Nephron progenitor cell (in vitro differentiated cells): ENCODE measurements at regions not wholly inside any gene's neighbourhood (a gene's known extent, or its start where the extent isn't known, plus 50 kb on each side); places are given as distances from the start of the nearest gene placed in this dataset.
"Not testable (repeated sequence)": the region's sequence is repeated elsewhere in the genome, so short reads cannot be mapped to it uniquely, and the experiment has no call there.

Experiments used
- DNase-seq: peaks from one replicate; pipeline ENCODE4 v3.0.0; 2021
- H3K27ac Mint-ChIP-seq: 2 replicates; pipeline ENCODE4 v1.8.0; 2021; ENCODE audit warnings: mild to moderate bottlenecking, moderate library complexity, mixed read lengths
- H3K27me3 Mint-ChIP-seq: 2 replicates; pipeline ENCODE4 v1.8.0; 2021; ENCODE audit warnings: mild to moderate bottlenecking, low read depth, mixed read lengths; ENCODE audit not compliant: poor library complexity
- H3K36me3 Mint-ChIP-seq: 2 replicates; pipeline ENCODE4 v1.8.0; 2021; ENCODE audit warnings: low read depth, mixed read lengths
- H3K4me1 Mint-ChIP-seq: 2 replicates; pipeline ENCODE4 v1.8.0; 2021; ENCODE audit warnings: mixed read lengths
- H3K4me3 Mint-ChIP-seq: 2 replicates; pipeline ENCODE4 v1.8.0; 2021; ENCODE audit warnings: mild to moderate bottlenecking, moderate library complexity, mixed read lengths
- H3K9me3 Mint-ChIP-seq: 2 replicates; pipeline ENCODE4 v1.8.0; 2021; ENCODE audit warnings: mild to moderate bottlenecking, moderate library complexity, mixed read lengths
- CTCF ChIP-seq: fragments of 200-600 bp; sonication (generic); IDR thresholded peaks from 2 replicates; pipeline ENCODE4 v1.5.0; 2021; ENCODE audit warnings: antibody characterized with exemption

DNA sequence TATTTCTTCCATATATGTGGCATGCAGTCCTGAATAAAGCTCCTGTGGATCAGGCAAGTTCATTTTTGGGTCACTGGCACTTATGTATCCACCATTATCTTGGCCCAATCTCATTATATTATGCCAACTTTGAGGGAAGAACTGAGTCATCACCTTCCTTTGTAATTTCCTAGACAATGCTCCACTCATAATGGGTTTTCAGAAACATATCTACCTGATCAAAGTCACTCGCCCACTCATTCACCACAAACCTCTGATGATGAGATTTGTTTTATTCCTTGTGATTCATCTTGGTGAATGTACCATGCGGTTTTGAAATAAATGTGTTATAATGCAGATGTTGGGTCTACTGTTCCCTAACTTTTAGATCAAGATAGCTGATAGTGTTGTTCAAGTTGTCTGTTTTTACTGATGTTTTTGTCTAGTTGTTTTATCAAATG lies 525.8 kb downstream of the KIF20B start:
- Mint-ChIP-seq H3K4me3 (no peak overlapping the region), H3K9me3 (peaks cover 24% of the 10 kb centered on the region)

DNA sequence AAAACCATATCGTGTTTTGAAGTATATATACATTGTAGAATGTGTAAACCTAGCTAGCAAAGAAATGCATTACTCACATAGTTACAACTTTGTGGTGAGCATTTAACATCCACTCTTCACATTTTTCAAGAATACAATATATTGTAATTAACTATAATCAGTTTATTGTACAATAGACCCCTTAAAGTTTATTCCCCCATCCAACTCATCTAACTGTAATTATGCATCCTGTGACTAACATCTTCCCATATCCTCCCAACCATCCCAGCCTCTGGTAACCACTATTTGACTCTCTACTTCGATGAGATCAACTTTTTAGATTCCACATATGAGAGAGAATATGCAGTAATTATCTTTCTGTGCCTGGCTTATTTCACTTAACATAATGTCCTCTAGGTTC lies 526.4 kb downstream of the KIF20B start:
- H3K9me3 Mint-ChIP-seq, result peaks cover 26% of the 10 kb centered on the region
- H3K27ac Mint-ChIP-seq, result no peak overlapping the region

More for the DNA sequence above, 525.8 kb downstream of the KIF20B start:
- Mint-ChIP-seq H3K36me3 (peaks cover 9% of the 10 kb centered on the region), H3K27me3 (peaks cover 4% of the 10 kb centered on the region), H3K4me1 (no peaks in the 10 kb centered on the region), H3K27ac (no peak overlapping the region)
- no peak for DNase-seq
- TF ChIP-seq CTCF, result no peak

DNA sequence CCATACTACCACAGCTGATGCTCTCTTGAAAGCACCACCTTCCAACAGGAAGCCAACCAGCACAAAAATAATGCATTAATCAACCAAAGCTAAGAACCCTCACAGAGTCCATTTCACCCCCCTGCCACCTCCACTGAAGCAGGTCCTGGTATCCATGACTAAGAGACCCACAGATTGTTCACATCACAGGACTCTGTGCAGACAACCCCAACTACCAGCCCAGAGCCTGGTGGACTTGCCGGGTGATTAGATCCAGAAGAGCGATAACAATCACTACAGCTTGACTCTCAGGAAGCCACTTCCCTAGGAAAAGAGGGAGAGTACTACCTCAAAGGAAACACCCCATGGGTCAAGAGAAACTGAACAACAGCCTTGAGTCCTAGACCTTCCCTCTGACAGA lies 528.1 kb downstream of the KIF20B start:
- H3K27ac Mint-ChIP-seq, result no peak overlapping the region
- TF ChIP-seq CTCF, result no peak
- H3K9me3 Mint-ChIP-seq, result peaks cover 42% of the 10 kb centered on the region
- H3K36me3 Mint-ChIP-seq, result peaks cover 9% of the 10 kb centered on the region
- no peaks in the 10 kb centered on the region for H3K4me1 Mint-ChIP-seq
- DNase-seq, result no peak
- peaks cover 4% of the 10 kb centered on the region for H3K27me3 Mint-ChIP-seq
- no peak overlapping the region for H3K4me3 Mint-ChIP-seq

More for the DNA sequence above, 526.4 kb downstream of the KIF20B start:
- DNase-seq, result no peak
- TF ChIP-seq CTCF, result no peak
- H3K36me3 Mint-ChIP-seq, result peaks cover 9% of the 10 kb centered on the region
- H3K27me3 Mint-ChIP-seq, result peaks cover 4% of the 10 kb centered on the region
- H3K4me1 Mint-ChIP-seq, result no peaks in the 10 kb centered on the region
- H3K4me3 Mint-ChIP-seq, result no peak overlapping the region

- not testable (repeated sequence) for H3K4me1 Mint-ChIP-seq, DNase-seq, H3K27me3 Mint-ChIP-seq, H3K27ac Mint-ChIP-seq, H3K4me3 Mint-ChIP-seq
- Mint-ChIP-seq H3K36me3 (peaks cover 17% of the 10 kb centered on the region), H3K9me3 (peaks cover 63% of the 10 kb centered on the region)
Observed at GRCh38 chr10:90233805-90234204, 532.4 kb downstream of the KIF20B start.

DNA sequence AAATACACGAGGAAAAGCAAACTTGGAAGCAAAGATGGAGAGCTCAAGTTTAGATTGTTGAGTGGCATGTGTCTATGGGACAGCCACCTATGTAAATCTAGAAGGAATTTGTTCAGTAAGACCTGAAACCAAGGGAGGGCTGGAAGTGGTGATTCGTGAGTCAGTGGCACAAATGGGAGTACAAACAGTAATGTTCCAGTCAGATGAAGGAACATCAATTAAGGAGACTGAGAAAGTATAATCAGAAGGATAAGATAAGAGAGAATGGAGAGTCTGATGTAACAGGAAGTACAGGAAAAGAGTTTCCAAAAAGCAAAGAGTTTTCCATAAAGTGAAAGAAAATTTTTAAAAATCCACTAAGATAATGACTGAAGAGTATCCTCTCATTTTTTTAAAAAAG lies 544.2 kb downstream of the KIF20B start:
- H3K4me3 Mint-ChIP-seq, result no peak overlapping the region
- TF ChIP-seq CTCF, result no peak
- no peaks in the 10 kb centered on the region for H3K4me1 Mint-ChIP-seq
- no peak overlapping the region for H3K27ac Mint-ChIP-seq
- no peaks in the 10 kb centered on the region for H3K27me3 Mint-ChIP-seq
- H3K9me3 Mint-ChIP-seq, result peaks cover 7% of the 10 kb centered on the region
- no peak for DNase-seq
- H3K36me3 Mint-ChIP-seq, result no peaks in the 10 kb centered on the region

GRCh38 chr10:90250784-90251183 lies 549.4 kb downstream of the KIF20B start:
- DNase-seq, H3K36me3 Mint-ChIP-seq, H3K4me1 Mint-ChIP-seq, H3K4me3 Mint-ChIP-seq, H3K27me3 Mint-ChIP-seq, H3K27ac Mint-ChIP-seq: not testable (repeated sequence)
- peaks cover 30% of the 10 kb centered on the region for H3K9me3 Mint-ChIP-seq

DNA sequence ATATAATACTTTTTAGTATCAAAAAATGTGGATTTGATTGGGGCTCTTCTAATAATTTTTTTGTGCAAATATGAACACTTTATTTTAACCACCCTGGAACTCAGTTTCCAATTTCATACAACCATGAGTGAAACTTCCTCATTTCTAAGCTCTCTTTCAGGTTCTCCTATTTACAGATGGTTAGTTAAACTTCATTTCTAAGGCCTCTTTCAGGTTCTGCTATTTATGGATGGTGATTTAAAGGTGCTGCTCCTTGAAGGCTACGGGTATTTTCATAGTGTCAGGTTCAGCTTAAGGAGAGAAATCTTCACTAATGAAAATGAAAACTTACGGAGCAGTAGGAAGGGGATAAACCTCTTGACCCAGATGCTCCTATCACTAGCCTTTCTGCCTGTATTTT lies 568.3 kb downstream of the KIF20B start:
- Mint-ChIP-seq H3K4me1 (no peaks in the 10 kb centered on the region), H3K36me3 (no peaks in the 10 kb centered on the region), H3K4me3 (no peak overlapping the region), H3K9me3 (no peaks in the 10 kb centered on the region), H3K27me3 (peaks cover 3% of the 10 kb centered on the region), H3K27ac (no peak overlapping the region)
- no peak for TF ChIP-seq CTCF
- no peak for DNase-seq
